GM12874 (cell line): ENCODE measurements at regions not wholly inside any gene's neighbourhood (a gene's known extent, or its start where the extent isn't known, plus 50 kb on each side); places are given as distances from the start of the nearest gene placed in this dataset.

ENCODE experiments used
- TF ChIP-seq, protein P1 (sequence below): IDR thresholded peaks from 2 replicates; pipeline ENCODE4 v1.5.1; 2011; ENCODE audit warnings: low read depth, mild to moderate bottlenecking, control low read depth, low read length, moderate library complexity; ENCODE audit not compliant: insufficient read depth

DNA sequence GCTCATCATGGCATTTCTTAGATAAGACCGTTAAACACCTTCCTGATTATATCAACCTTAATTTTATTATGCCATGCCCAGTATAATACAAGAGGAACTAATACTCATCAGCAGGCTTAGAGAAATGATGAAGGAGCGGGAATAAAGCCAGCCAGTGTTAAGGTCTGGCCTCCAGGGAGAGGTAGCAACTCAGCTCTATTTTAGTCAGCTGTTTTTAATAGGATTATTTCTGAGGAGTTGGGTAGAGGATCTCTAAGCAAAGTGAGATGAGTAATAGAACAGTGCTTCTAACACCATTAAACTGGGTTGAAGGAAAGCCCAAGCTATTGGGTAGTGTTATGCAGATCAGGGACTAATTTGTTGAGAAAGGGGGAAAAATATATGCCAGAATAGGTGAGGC, 921.5 kb downstream of the TTLL7 start:
- TF ChIP-seq, protein P1, sequence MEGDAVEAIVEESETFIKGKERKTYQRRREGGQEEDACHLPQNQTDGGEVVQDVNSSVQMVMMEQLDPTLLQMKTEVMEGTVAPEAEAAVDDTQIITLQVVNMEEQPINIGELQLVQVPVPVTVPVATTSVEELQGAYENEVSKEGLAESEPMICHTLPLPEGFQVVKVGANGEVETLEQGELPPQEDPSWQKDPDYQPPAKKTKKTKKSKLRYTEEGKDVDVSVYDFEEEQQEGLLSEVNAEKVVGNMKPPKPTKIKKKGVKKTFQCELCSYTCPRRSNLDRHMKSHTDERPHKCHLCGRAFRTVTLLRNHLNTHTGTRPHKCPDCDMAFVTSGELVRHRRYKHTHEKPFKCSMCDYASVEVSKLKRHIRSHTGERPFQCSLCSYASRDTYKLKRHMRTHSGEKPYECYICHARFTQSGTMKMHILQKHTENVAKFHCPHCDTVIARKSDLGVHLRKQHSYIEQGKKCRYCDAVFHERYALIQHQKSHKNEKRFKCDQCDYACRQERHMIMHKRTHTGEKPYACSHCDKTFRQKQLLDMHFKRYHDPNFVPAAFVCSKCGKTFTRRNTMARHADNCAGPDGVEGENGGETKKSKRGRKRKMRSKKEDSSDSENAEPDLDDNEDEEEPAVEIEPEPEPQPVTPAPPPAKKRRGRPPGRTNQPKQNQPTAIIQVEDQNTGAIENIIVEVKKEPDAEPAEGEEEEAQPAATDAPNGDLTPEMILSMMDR: no peak

DNA sequence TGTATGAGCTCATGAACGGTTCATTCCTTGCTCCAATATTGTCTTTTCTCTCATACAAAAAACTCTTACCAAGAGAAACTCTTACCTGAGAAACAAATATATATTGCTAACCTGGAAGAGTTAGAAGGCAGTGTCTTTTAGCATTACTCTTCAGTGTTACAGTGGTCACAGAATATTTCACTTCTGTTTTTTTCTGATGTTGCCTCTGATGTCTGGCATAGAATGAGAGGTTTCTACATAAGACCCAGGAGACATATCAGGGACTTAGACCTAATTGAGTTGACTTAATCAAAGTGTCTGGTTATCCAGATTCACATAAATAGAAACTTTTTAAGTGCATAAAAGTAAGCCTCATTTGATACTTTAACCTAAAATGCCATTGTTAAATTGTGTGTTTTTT, 923.8 kb downstream of the TTLL7 start:
- TF ChIP-seq, protein P1: no peak

DNA sequence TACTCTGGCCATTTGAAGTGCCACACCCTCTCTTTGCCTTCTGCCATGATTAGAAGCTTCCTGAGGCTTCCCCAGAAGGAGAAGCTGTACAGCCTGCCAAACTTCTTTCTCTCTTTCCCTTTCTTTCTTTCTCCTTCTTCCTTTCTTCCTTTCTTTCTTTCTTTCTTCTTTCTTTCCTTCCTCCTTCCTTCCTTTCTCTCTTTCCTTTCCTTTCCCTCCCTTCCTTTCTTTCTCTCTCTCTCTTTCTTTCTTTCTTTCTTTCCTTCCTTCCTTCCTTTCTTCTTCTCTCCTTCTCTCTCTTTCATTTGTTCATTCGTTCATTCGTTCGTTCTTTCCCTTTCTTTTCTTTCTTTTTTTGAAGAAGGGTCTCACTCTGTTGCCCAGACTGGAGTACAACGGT, 931.0 kb downstream of the TTLL7 start:
- TF ChIP-seq, protein P1: no peak

DNA sequence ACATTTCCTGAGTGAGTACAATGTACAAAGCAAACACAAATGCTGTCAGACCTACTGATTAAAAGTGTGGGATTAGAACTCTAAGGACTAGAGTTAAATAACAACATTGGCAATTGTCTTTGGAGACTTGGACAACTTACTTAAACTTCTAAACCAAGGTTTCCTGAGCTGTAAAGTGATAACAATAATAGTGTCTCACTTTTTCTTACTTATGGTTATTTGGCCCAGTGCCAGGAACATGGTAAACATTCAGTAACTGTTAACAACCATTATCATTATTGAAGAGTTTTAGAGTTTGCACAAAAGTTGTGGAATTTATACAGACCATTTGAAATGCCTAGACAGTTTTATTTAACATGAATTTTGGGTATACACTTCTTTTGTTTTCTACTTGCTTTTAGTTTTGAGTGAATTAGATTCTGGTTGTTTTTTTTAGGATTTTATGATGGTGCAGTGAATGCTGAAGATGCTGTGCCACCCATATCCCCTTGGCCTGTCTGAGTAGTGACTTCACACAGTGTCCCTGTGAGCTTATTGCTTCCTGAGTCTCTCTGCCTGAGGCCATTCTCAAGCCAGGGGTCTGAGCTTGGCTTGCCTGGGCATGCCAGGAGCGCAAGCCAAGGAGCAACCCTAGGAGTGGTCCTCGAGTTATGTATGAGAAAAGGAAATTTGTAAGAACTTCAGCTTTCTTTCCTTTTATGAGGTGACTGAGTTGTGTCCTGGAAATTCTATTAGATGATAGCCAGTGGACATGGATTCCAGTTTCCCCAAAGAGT, 932.8 kb downstream of the TTLL7 start:
- TF ChIP-seq, protein P1: no peak

DNA sequence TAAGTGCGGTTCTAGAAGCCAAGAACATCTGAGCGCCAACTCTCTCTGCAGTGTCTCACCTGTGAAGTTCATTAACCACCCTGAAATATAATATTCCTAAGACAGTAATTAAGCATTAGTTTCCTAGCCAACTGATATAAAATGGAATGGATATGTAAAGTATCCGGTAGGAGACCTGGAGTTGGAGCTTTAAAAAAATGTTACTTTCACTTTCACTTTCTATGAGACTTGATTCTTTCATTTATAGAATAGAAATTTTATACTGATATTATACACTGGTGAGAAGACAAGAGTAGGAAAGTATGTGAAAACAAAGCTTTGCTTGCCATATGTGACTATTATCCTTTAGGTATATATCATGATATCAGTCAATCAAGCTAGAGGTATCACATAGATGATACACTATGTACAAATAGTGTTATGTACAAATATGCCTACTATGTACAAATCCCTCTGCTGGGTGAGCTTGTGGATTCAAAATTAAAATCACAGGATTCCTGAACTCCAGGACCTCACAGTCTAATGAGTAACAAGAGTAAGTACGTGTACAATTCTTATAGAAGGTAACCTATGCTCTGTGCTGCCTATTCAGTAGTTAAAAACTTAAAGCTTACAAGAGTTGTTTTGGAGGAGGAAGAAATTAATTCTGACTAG, 934.2 kb downstream of the TTLL7 start:
- TF ChIP-seq, protein P1: no peak

DNA sequence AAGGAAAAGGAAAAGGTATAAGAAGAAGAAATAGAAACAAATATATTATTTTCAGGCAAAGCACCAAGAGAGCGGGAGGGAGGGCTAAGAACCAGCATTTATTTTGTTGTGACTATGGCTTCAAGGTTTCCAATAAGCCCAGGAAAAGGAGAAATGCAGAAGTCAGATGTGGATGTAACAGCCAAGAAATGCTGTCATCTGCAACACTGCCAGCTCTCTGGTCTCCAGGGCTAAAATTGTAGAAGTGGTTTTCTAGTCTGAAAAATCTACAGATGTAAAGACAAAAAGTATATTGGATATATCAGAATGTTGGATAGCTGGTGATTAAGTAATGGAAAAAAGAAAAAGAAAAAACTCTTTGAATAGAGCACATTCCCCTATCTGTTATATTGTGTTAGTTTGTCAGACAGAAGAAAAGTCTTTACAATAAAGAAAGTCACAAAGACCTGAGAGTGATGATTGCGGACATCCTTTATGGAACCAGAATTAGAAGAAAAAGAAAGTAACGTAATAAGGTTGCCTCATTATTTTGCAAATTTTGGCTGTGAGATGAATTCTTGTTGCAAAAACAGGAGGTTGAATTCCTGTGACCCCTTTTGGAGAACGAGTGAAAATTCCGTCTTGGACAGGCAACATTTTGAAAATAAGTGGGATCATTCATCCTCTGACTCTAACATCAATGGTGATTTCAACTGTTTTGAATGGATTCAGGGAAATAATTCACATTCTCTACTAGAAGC, 938.1 kb downstream of the TTLL7 start:
- TF ChIP-seq, protein P1: no peak

DNA sequence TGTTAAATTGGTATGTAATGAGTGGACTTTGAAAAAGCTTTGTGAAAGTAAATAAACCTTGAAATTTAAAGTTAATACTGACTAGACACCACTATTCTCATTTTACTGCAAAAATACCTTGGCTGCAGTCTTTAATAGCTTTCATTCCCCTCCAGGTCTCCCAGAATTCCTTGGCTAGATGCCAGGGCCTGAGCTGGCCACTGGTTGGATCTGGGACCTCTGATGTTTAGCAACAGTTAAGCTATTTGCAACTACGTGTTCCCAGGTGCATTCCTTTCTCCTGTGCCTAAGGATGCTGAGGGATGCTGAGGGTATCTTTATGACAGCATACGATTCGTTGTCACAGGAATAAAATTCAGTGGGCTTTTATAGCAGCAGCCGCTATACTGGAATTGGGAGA, 938.7 kb downstream of the TTLL7 start:
- TF ChIP-seq, protein P1: no peak
